ENCODE measurements at regions not wholly inside any gene's neighbourhood (a gene's known extent, or its start where the extent isn't known, plus 50 kb on each side); places are given as distances from the start of the nearest gene placed in this dataset.

- no peak overlapping the region for H2AFZ ChIP-seq
- TF ChIP-seq CTCF (IDR thresholded peaks at IDR 0.05; ENCODE audit: poor library complexity) (no peak), EZH2 (IDR thresholded peaks at IDR 0.05; ENCODE audit: borderline replicate concordance) (no peak), EZH2phosphoT487 (IDR thresholded peaks at IDR 0.05; ENCODE audit: low read depth, severe bottlenecking, unreplicated experiment) (no peak)
- H3K27ac ChIP-seq = no peak overlapping the region
- H3K4me1 ChIP-seq (ENCODE audit: insufficient read depth) = no peaks in the 10 kb centered on the region
- no peaks in the 10 kb centered on the region for H3K27me3 ChIP-seq
- H3K79me2 ChIP-seq = no peaks in the 10 kb centered on the region
- H3K9me3 ChIP-seq (ENCODE audit: low read depth) = no peaks in the 10 kb centered on the region
- peak; percentile 44 for DNase-seq (ENCODE audit: low spot score)
- no peak overlapping the region for H3K4me3 ChIP-seq
- no peak overlapping the region for H3K4me2 ChIP-seq
- no peaks in the 10 kb centered on the region for H4K20me1 ChIP-seq (ENCODE audit: insufficient read depth, poor library complexity, severe bottlenecking)
- no peaks in the 10 kb centered on the region for H3K9me2 ChIP-seq (replicated peaks; ENCODE audit: insufficient read depth)
- WGBS (ENCODE audit: low lambda C conversion rate, missing lambda C conversion rate) = 74% methylated on average over 3 of the region's 3 CpGs
- no peaks in the 10 kb centered on the region for H3K36me3 ChIP-seq (replicated peaks; ENCODE audit: insufficient read depth, low read depth)
Observed at GRCh38 chr2:128585706-128586105, 267.0 kb upstream of the HS6ST1 start.

GRCh38 chr2:128589681-128590080 lies 271.0 kb upstream of the HS6ST1 start:
- TF ChIP-seq CTCF (IDR thresholded peaks at IDR 0.05; ENCODE audit: poor library complexity) = no peak
- TF ChIP-seq EZH2 (IDR thresholded peaks at IDR 0.05; ENCODE audit: borderline replicate concordance) = no peak
- TF ChIP-seq EZH2phosphoT487 (IDR thresholded peaks at IDR 0.05; ENCODE audit: low read depth, severe bottlenecking, unreplicated experiment) = no peak
- no peak overlapping the region for H3K4me3 ChIP-seq
- no peak for DNase-seq (ENCODE audit: low spot score)
- peaks cover 11% of the 10 kb centered on the region for H3K4me1 ChIP-seq (ENCODE audit: insufficient read depth)
- H3K27ac ChIP-seq = no peak overlapping the region
- no peak overlapping the region for H3K4me2 ChIP-seq
- 92% methylated on average over 6 of the region's 6 CpGs for WGBS (ENCODE audit: low lambda C conversion rate, missing lambda C conversion rate)
- H2AFZ ChIP-seq = no peak overlapping the region
- H3K79me2 ChIP-seq = no peaks in the 10 kb centered on the region
- no peaks in the 10 kb centered on the region for H3K9me2 ChIP-seq (replicated peaks; ENCODE audit: insufficient read depth)
- H3K27me3 ChIP-seq = no peaks in the 10 kb centered on the region
- H3K9me3 ChIP-seq (ENCODE audit: low read depth) = no peaks in the 10 kb centered on the region
- H4K20me1 ChIP-seq (ENCODE audit: insufficient read depth, poor library complexity, severe bottlenecking) = no peaks in the 10 kb centered on the region
- H3K36me3 ChIP-seq (replicated peaks; ENCODE audit: insufficient read depth, low read depth) = no peaks in the 10 kb centered on the region

- Histone ChIP-seq H3K79me2 (no peaks in the 10 kb centered on the region), H3K27me3 (no peaks in the 10 kb centered on the region), H3K9me2 (replicated peaks; ENCODE audit: insufficient read depth) (no peaks in the 10 kb centered on the region), H4K20me1 (ENCODE audit: insufficient read depth, poor library complexity, severe bottlenecking) (no peaks in the 10 kb centered on the region), H3K4me2 (no peak overlapping the region), H2AFZ (no peak overlapping the region), H3K27ac (no peak overlapping the region), H3K4me1 (ENCODE audit: insufficient read depth) (peaks cover 15% of the 10 kb centered on the region), H3K4me3 (no peak overlapping the region), H3K9me3 (ENCODE audit: low read depth) (no peaks in the 10 kb centered on the region), H3K36me3 (replicated peaks; ENCODE audit: insufficient read depth, low read depth) (no peaks in the 10 kb centered on the region)
- WGBS (ENCODE audit: low lambda C conversion rate, missing lambda C conversion rate) = 94% methylated on average over 12 of the region's 12 CpGs
- no peak for TF ChIP-seq CTCF (IDR thresholded peaks at IDR 0.05; ENCODE audit: poor library complexity)
- TF ChIP-seq EZH2 (IDR thresholded peaks at IDR 0.05; ENCODE audit: borderline replicate concordance) = no peak
- no peak for TF ChIP-seq EZH2phosphoT487 (IDR thresholded peaks at IDR 0.05; ENCODE audit: low read depth, severe bottlenecking, unreplicated experiment)
- no peak for DNase-seq (ENCODE audit: low spot score)
Observed at GRCh38 chr2:128590309-128591021, 271.8 kb upstream of the HS6ST1 start.
